Ishikawa (cell line): ENCODE measurements at regions not wholly inside any gene's neighbourhood (a gene's known extent, or its start where the extent isn't known, plus 50 kb on each side); places are given as distances from the start of the nearest gene placed in this dataset.

Experiments used
- CEBPB ChIP-seq: IDR thresholded peaks from 2 replicates; pipeline ENCODE4 v1.6.1; 2012
- CREB1 ChIP-seq: IDR thresholded peaks from 2 replicates; pipeline ENCODE4 v1.6.1; 2012; ENCODE audit warnings: low read depth
- EGR1 ChIP-seq: IDR thresholded peaks from 2 replicates; pipeline ENCODE4 v1.6.1; 2012
- EP300 ChIP-seq: IDR thresholded peaks from 2 replicates; pipeline ENCODE4 v1.6.1; 2012; ENCODE audit warnings: borderline replicate concordance
- FOXM1 ChIP-seq: IDR thresholded peaks from 2 replicates; pipeline ENCODE4 v1.6.1; 2012; ENCODE audit warnings: low read depth, borderline replicate concordance
- NFIC ChIP-seq: IDR thresholded peaks from 2 replicates; pipeline ENCODE4 v1.6.1; 2012
- RAD21 ChIP-seq: IDR thresholded peaks from 2 replicates; pipeline ENCODE4 v1.6.1; 2012; ENCODE audit warnings: low read depth
- TAF1 ChIP-seq: IDR thresholded peaks from 2 replicates; pipeline ENCODE4 v1.6.1; 2012; ENCODE audit warnings: low read depth, mild to moderate bottlenecking
- TCF12 ChIP-seq: IDR thresholded peaks from 2 replicates; pipeline ENCODE4 v1.6.1; 2012; ENCODE audit warnings: low read depth
- TEAD4 ChIP-seq: IDR thresholded peaks from 2 replicates; pipeline ENCODE4 v1.6.1; 2012
- YY1 ChIP-seq: IDR thresholded peaks from 2 replicates; pipeline ENCODE4 v1.6.1; 2012; ENCODE audit warnings: low read depth
- ZBTB7A ChIP-seq: IDR thresholded peaks from 2 replicates; pipeline ENCODE4 v1.6.1; 2012; ENCODE audit warnings: low read depth
- TF ChIP-seq, protein P1 (sequence below): IDR thresholded peaks from 2 replicates; pipeline ENCODE4 v1.6.1; 2012
- TF ChIP-seq, protein P2 (sequence below): IDR thresholded peaks from 2 replicates; pipeline ENCODE4 v1.6.1; 2012; ENCODE audit warnings: low read depth, mild to moderate bottlenecking
- TF ChIP-seq, protein P3 (sequence below): IDR thresholded peaks from 2 replicates; pipeline ENCODE4 v1.6.1; 2012

DNA sequence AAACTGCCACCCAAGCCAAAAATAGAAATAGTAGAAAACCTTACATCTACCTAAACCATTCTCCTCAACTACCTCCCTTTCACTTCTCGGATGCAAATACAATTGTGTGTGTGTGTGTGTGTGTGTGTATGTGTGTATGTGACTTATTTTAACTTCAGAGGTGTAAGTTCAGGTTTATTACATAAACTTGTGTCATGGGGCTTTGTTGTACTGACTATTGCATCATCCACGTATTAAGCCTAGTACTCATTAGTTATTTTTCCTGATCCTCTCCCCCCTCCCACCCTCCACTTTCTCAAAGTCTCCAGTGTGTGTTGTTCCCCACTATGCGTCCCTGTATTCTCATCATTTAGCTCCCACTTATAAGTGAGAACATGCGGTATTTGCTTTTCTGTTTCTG is 592.5 kb upstream of the ATP2B1 start:
- TF ChIP-seq, protein P1, sequence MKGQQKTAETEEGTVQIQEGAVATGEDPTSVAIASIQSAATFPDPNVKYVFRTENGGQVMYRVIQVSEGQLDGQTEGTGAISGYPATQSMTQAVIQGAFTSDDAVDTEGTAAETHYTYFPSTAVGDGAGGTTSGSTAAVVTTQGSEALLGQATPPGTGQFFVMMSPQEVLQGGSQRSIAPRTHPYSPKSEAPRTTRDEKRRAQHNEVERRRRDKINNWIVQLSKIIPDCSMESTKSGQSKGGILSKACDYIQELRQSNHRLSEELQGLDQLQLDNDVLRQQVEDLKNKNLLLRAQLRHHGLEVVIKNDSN: no peak
- TF ChIP-seq TEAD4 (no peak), EP300 (no peak), CEBPB (no peak), CREB1 (no peak), RAD21 (no peak), TCF12 (no peak), YY1 (no peak), EGR1 (no peak), TAF1 (no peak), FOXM1 (no peak), ZBTB7A (no peak)
- TF ChIP-seq, protein P2, sequence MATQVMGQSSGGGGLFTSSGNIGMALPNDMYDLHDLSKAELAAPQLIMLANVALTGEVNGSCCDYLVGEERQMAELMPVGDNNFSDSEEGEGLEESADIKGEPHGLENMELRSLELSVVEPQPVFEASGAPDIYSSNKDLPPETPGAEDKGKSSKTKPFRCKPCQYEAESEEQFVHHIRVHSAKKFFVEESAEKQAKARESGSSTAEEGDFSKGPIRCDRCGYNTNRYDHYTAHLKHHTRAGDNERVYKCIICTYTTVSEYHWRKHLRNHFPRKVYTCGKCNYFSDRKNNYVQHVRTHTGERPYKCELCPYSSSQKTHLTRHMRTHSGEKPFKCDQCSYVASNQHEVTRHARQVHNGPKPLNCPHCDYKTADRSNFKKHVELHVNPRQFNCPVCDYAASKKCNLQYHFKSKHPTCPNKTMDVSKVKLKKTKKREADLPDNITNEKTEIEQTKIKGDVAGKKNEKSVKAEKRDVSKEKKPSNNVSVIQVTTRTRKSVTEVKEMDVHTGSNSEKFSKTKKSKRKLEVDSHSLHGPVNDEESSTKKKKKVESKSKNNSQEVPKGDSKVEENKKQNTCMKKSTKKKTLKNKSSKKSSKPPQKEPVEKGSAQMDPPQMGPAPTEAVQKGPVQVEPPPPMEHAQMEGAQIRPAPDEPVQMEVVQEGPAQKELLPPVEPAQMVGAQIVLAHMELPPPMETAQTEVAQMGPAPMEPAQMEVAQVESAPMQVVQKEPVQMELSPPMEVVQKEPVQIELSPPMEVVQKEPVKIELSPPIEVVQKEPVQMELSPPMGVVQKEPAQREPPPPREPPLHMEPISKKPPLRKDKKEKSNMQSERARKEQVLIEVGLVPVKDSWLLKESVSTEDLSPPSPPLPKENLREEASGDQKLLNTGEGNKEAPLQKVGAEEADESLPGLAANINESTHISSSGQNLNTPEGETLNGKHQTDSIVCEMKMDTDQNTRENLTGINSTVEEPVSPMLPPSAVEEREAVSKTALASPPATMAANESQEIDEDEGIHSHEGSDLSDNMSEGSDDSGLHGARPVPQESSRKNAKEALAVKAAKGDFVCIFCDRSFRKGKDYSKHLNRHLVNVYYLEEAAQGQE: no peak
- TF ChIP-seq, protein P3, sequence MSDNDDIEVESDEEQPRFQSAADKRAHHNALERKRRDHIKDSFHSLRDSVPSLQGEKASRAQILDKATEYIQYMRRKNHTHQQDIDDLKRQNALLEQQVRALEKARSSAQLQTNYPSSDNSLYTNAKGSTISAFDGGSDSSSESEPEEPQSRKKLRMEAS: no peak

DNA sequence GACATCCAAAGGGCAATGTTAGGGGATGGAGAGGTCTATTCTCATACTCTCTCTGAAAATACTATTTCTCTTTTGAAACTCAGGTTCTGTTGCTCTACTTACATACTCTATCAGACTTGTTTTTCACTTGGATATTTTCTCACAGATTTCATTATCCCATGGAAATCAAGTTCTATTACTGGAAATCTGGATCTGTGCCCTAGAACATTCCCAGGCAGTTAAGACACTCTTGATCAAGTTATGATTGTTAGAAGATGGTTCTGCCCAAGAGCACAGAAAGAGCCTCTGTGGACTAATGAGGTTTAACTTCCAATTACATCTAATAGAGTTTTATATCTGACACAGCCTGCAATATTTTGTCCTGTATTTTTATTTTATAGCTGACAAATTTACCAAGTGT is 591.0 kb upstream of the ATP2B1 start:
- TF ChIP-seq TEAD4 (no peak), CEBPB (no peak)
- TF ChIP-seq, protein P3: no peak

DNA sequence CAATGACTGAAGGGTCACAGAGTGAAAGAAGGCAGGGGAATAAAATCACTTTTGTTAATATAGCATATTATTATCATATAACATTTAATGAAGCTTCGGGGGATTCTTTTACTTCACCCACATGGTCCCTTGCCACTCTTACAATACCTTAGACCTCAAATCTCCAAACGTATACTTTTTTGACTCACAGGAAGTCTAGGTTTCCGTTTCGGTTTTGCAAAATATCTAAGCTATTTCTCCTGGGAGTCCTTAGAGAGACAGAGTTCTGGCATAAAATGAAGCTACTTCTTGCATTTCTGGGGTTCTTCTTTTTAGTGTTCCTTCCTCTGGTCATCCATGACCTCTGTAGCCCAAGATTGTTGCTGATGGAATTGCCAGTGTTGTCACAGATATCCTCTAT is 590.5 kb upstream of the ATP2B1 start:
- TF ChIP-seq, protein P3: no peak
- TF ChIP-seq, protein P2: no peak

DNA sequence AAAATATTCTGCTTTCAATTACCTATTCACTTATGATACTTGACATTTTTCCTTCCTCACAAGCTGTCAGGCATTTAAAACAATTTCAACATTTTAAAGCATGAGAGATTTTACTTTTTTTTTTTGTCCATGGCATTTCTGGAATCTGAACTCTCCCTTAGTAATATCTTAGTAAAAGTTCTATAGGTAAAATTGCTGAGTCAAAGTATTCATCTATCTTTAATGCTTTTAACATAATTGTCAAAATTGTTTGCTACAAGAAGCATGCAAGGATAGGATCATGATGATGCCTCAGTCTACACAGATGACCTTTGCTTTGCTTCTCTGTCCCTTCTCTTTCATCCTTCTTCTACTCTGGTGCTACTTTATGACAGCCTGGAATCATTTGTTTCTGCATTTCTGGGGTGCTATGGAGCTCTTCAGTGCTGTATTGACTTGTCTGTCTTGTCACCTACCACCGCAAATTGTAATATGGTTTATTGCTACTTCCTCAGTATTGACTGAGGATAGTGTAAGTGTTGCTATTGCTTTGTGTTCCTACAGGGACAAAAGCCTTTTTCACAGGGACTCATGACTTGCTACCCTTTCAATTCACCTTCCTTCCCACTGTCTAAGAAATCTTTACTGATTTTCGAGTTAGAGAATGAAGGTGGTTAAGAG is 589.8 kb upstream of the ATP2B1 start:
- TF ChIP-seq TAF1 (no peak), CREB1 (no peak), EP300 (no peak), YY1 (no peak), RAD21 (no peak), TEAD4 (no peak), FOXM1 (no peak)
- TF ChIP-seq, protein P2: no peak
- TF ChIP-seq, protein P3: no peak

DNA sequence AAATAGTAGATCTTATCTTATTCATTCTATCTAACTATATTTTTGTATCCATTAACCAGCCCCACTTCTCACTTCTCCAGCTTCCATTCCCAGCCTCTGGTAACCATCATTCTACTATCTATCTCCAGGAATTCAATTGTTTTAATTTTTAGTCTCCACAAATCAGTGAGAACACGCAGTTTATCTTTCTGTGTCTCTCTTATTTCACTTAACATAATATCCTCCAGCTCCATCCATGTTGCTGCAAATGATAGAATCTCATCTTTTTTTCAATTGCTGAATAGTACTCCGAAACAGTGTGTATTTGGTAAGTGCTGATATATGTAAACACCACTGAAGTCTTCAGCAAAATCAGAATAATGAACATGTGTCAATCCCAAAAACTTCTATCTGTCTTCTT is 587.2 kb upstream of the ATP2B1 start:
- TF ChIP-seq FOXM1 (no peak), ZBTB7A (no peak), TAF1 (no peak), NFIC (no peak), RAD21 (no peak), CEBPB (no peak)
- TF ChIP-seq, protein P2: no peak
- TF ChIP-seq, protein P1: no peak
- TF ChIP-seq, protein P3: no peak
